HuH-7.5 (cell line): ENCODE measurements at regions not wholly inside any gene's neighbourhood (a gene's known extent, or its start where the extent isn't known, plus 50 kb on each side); places are given as distances from the start of the nearest gene placed in this dataset.
"Not testable (repeated sequence)": the region's sequence is repeated elsewhere in the genome, so short reads cannot be mapped to it uniquely, and the experiment has no call there.

Experiments used
- DNase-seq: peaks from one replicate; pipeline ENCODE4 v3.0.0; 2011; ENCODE audit warnings: low spot score

GRCh38 chr3:124318014-124318413, 326.1 kb upstream of the ROPN1 start:
- no peak for DNase-seq

GRCh38 chr3:124318656-124319055, 326.7 kb upstream of the ROPN1 start:
- DNase-seq, result no peak

GRCh38 chr3:124320976-124321375, 329.1 kb upstream of the ROPN1 start:
- no peak for DNase-seq

- DNase-seq, result no peak
Observed at GRCh38 chr3:124322309-124322880, 330.5 kb upstream of the ROPN1 start.

GRCh38 chr3:124322966-124323365, 331.0 kb upstream of the ROPN1 start:
- DNase-seq, result no peak

GRCh38 chr3:124325248-124325647, 333.3 kb upstream of the ROPN1 start:
- no peak for DNase-seq

GRCh38 chr3:124329723-124330122, 337.8 kb upstream of the ROPN1 start:
- no peak for DNase-seq

GRCh38 chr3:124333931-124334640, 342.2 kb upstream of the ROPN1 start:
- DNase-seq, result no peak

GRCh38 chr3:124336067-124336656, 344.2 kb upstream of the ROPN1 start:
- DNase-seq, result no peak

GRCh38 chr3:124345845-124346244, 353.9 kb upstream of the ROPN1 start:
- DNase-seq, result no peak

- DNase-seq, result no peak
Observed at GRCh38 chr3:124346487-124346886, 354.6 kb upstream of the ROPN1 start.

- no peak for DNase-seq
Observed at GRCh38 chr3:124347418-124347817, 355.5 kb upstream of the ROPN1 start.

GRCh38 chr3:124348555-124348954, 356.6 kb upstream of the ROPN1 start:
- not testable (repeated sequence) for DNase-seq

GRCh38 chr3:124351430-124352148, 359.7 kb upstream of the ROPN1 start:
- peak; percentile 49 for DNase-seq

GRCh38 chr3:124352149-124352539, 360.2 kb upstream of the ROPN1 start:
- no peak for DNase-seq

GRCh38 chr3:124353691-124354090, 361.8 kb upstream of the ROPN1 start:
- no peak for DNase-seq

- no peak for DNase-seq
Observed at GRCh38 chr3:124354150-124354549, 362.2 kb upstream of the ROPN1 start.

- DNase-seq, result no peak
Observed at GRCh38 chr3:124358156-124358555, 366.2 kb upstream of the ROPN1 start.

- DNase-seq, result no peak
Observed at GRCh38 chr3:124360155-124360554, 368.2 kb upstream of the ROPN1 start.

- no peak for DNase-seq
Observed at GRCh38 chr3:124360563-124360962, 368.6 kb upstream of the ROPN1 start.

- DNase-seq, result no peak
Observed at GRCh38 chr3:124361566-124361965, 368.7 kb upstream of the UMPS start.

- DNase-seq, result no peak
Observed at GRCh38 chr3:124362455-124362854, 367.8 kb upstream of the UMPS start.

GRCh38 chr3:124363476-124363875, 366.8 kb upstream of the UMPS start:
- DNase-seq, result no peak
